C4-2B (cell line): ENCODE measurements at regions not wholly inside any gene's neighbourhood (a gene's known extent, or its start where the extent isn't known, plus 50 kb on each side); places are given as distances from the start of the nearest gene placed in this dataset.

Source experiments
- ZFX ChIP-seq: fragments of 450-650 bp; IDR thresholded peaks from 2 replicates; pipeline ENCODE4 v1.6.1; 2017
- TF ChIP-seq, protein P1 (sequence below): fragments of 450-650 bp; conservative IDR thresholded peaks from 2 replicates; pipeline ENCODE4 v1.5.1; 2017; ENCODE audit warnings: mild to moderate bottlenecking

DNA sequence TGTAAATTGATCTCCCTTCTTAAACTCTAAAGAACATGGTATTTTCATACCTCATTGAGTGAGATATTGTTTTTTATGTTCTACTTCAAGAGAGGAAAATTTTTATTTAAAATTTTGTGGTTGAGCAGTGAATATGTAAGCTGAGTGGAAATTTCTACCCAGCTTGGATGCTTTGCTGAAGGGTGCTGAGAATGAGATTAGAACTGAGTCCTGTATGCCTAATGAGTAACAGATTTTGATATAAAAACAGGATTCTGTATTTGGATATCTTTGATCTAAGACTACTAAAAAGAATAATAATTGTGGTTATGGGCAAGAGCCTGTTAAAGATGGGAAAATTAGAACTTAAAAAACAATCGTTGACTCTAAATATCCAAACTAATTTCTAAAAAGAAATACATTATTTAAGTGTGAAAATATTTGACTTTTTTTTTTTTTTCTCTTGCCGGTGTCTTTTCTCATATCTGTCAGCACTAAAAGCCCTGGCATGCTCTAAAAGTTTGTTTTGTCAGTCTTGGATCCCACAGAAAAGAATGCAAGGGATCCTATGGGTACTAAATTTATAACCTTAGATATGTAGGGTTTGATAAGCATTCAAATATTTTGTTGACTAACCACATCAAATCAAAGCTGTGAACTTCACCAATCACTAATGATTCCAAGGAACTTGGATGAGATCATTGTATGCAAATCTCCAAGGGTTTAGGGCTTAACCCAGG lies 652.3 kb downstream of the PTPRC start:
- TF ChIP-seq, protein P1, sequence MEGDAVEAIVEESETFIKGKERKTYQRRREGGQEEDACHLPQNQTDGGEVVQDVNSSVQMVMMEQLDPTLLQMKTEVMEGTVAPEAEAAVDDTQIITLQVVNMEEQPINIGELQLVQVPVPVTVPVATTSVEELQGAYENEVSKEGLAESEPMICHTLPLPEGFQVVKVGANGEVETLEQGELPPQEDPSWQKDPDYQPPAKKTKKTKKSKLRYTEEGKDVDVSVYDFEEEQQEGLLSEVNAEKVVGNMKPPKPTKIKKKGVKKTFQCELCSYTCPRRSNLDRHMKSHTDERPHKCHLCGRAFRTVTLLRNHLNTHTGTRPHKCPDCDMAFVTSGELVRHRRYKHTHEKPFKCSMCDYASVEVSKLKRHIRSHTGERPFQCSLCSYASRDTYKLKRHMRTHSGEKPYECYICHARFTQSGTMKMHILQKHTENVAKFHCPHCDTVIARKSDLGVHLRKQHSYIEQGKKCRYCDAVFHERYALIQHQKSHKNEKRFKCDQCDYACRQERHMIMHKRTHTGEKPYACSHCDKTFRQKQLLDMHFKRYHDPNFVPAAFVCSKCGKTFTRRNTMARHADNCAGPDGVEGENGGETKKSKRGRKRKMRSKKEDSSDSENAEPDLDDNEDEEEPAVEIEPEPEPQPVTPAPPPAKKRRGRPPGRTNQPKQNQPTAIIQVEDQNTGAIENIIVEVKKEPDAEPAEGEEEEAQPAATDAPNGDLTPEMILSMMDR, result no peak
- no peak for TF ChIP-seq ZFX
